Prostate gland (tissue), 2 donors: ENCODE measurements at regions not wholly inside any gene's neighbourhood (a gene's known extent, or its start where the extent isn't known, plus 50 kb on each side); places are given as distances from the start of the nearest gene placed in this dataset.
"Not testable (repeated sequence)": the region's sequence is repeated elsewhere in the genome, so short reads cannot be mapped to it uniquely, and the experiment has no call there.

ENCODE experiments used
- DNase-seq: peaks from one replicate; pipeline ENCODE4 v3.0.0-alpha.2; 2019; ENCODE audit warnings: low spot score
- H3K27ac ChIP-seq, 2 donors: fragments of 200-600 bp; sonication (generic); 2 replicates each; pipeline ENCODE4 v1.5.1; 2017 to 2019
- H3K27me3 ChIP-seq: fragments of 200-600 bp; sonication (generic); replicated peaks from 2 replicates; pipeline ENCODE4 v1.5.1; 2019; ENCODE audit not compliant: insufficient read depth
- H3K36me3 ChIP-seq, 2 donors: fragments of 200-600 bp; sonication (generic); 1 replicate in 1 of 2; 2 replicates in 1 of 2; pipeline versions ENCODE4 v1.5.1 to v1.8.1; 2017 to 2019
- H3K4me1 ChIP-seq: fragments of 200-600 bp; sonication (generic); replicated peaks from 2 replicates; pipeline ENCODE4 v1.5.1; 2019
- H3K4me3 ChIP-seq, 2 donors: fragments of 200-600 bp; sonication (generic); 2 replicates each; pipeline ENCODE4 v1.5.1; 2017 to 2019
- H3K9me3 ChIP-seq: fragments of 200-600 bp; sonication (generic); 2 replicates; pipeline ENCODE4 v1.5.1; 2017
- POLR2A ChIP-seq: fragments of 450-650 bp; IDR thresholded peaks from one replicate; pipeline ENCODE4 v1.6.1; 2016; ENCODE audit warnings: antibody characterized with exemption, mild to moderate bottlenecking
- POLR2AphosphoS5 ChIP-seq: sonication (generic); formaldehyde crosslinking; IDR thresholded peaks from one replicate; pipeline ENCODE4 v1.6.1; 2017; ENCODE audit warnings: antibody characterized with exemption
- WGBS: methylation state at CpG from one replicate; pipeline ENCODE4 v1.1.5; 2018; 5-methylcytosine and 5-hydroxymethylcytosine counted together
- intact Hi-C: fragments of 100-400 bp; cut with DNase I; formaldehyde crosslinking; loops from one replicate; pipeline ENCODE4 v1.14.2; 2022
- TF ChIP-seq, protein P1 (sequence below), 4 experiments: fragments of 200-600 bp in 2 of 4; fragments of 450-650 bp in 2 of 4; sonication (generic) in 2 of 4; IDR thresholded peaks; 1 replicate in 3 of 4; 2 replicates in 1 of 4; pipeline ENCODE4 v1.5.1; 2016 to 2019; ENCODE audit warnings: antibody characterized with exemption in 4 of 4, mild to moderate bottlenecking in 2 of 4, moderate library complexity in 2 of 4

DNA sequence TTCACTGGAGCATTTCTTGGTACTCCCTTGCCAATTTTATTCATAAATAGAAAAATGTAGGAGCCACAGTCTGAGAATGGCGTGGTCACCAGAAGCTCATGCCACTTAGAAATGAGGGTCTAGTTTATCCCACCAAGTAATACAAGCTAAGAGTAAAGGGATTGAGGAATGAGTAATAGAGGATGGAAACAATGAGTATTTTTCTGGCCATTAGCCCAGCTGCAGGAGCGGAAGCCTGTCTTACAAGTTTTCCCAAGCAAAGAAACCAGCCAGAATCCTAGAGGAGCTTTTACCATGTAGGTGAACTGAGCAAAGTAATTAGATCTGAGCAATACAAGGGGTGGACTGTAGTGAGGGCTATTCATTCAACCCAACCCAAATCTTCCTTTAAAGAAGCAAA lies 160.7 kb upstream of the NPY2R start:
- intact Hi-C loops: no loop called here
- 63% methylated on average over 2 of the region's 2 CpGs for WGBS

DNA sequence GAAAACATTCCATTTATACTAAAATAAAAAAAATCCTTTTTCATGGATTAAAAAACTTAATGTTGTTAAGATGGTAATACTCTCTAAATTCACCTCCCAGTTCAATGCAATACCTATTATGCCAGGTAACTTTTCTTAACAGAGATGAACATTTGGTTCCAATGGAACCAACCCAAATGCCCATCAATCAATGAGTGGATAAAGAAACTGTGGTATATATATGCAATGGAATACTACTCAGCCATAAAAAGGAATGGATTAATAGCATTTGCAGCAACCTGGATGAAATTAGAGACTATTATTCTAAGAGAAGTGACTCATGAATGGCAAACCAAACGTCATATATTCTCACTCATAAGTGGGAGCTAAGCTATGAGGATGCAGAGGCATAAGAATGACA lies 154.4 kb upstream of the NPY2R start:
- intact Hi-C loops, H3K36me3 ChIP-seq, H3K9me3 ChIP-seq, DNase-seq, H3K27ac ChIP-seq, H3K4me1 ChIP-seq, H3K27me3 ChIP-seq, H3K4me3 ChIP-seq: not testable (repeated sequence)
- WGBS: 82% methylated on average over 1 of the region's 1 CpG

More for the DNA sequence above, 160.7 kb upstream of the NPY2R start:
- DNase-seq: no peak
- TF ChIP-seq, protein P1, sequence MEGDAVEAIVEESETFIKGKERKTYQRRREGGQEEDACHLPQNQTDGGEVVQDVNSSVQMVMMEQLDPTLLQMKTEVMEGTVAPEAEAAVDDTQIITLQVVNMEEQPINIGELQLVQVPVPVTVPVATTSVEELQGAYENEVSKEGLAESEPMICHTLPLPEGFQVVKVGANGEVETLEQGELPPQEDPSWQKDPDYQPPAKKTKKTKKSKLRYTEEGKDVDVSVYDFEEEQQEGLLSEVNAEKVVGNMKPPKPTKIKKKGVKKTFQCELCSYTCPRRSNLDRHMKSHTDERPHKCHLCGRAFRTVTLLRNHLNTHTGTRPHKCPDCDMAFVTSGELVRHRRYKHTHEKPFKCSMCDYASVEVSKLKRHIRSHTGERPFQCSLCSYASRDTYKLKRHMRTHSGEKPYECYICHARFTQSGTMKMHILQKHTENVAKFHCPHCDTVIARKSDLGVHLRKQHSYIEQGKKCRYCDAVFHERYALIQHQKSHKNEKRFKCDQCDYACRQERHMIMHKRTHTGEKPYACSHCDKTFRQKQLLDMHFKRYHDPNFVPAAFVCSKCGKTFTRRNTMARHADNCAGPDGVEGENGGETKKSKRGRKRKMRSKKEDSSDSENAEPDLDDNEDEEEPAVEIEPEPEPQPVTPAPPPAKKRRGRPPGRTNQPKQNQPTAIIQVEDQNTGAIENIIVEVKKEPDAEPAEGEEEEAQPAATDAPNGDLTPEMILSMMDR (IDR thresholded peaks at IDR 0.05): no peak
- TF ChIP-seq POLR2A: no peak
- no peak for TF ChIP-seq POLR2AphosphoS5
- no peaks in the 10 kb centered on the region for H3K36me3 ChIP-seq
- no peak overlapping the region for H3K4me3 ChIP-seq
- H3K27ac ChIP-seq: no peak overlapping the region
- H3K4me1 ChIP-seq: no peaks in the 10 kb centered on the region
- no peaks in the 10 kb centered on the region for H3K9me3 ChIP-seq
- no peaks in the 10 kb centered on the region for H3K27me3 ChIP-seq

DNA sequence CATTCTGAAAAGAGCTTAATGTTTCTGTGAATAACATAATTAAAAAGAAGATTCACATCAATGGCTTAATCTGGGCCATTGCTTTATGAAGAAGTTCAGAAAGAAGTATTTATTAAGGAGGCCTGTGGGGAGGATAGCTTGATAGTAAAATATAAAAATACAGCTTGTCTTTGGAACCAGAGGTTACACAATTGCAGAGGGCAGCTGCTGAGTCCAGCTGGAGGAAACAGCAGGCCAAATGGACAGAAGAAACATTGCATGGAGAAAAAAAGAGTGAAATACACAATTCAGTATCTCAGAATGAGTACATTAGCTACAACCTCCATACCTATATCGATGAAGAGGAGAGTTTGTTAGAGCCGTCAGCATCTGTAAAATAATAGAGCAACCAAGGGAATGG lies 148.0 kb upstream of the NPY2R start:
- no peaks in the 10 kb centered on the region for H3K9me3 ChIP-seq
- no peaks in the 10 kb centered on the region for H3K4me1 ChIP-seq
- intact Hi-C loops: no loop called here
- H3K4me3 ChIP-seq: no peak overlapping the region
- 91% methylated on average over 2 of the region's 2 CpGs for WGBS
- no peaks in the 10 kb centered on the region for H3K27me3 ChIP-seq
- TF ChIP-seq, protein P1 (IDR thresholded peaks at IDR 0.05): no peak
- TF ChIP-seq POLR2A (no peak), POLR2AphosphoS5 (no peak)
- no peak overlapping the region for H3K27ac ChIP-seq
- DNase-seq: no peak
- H3K36me3 ChIP-seq: no peaks in the 10 kb centered on the region

DNA sequence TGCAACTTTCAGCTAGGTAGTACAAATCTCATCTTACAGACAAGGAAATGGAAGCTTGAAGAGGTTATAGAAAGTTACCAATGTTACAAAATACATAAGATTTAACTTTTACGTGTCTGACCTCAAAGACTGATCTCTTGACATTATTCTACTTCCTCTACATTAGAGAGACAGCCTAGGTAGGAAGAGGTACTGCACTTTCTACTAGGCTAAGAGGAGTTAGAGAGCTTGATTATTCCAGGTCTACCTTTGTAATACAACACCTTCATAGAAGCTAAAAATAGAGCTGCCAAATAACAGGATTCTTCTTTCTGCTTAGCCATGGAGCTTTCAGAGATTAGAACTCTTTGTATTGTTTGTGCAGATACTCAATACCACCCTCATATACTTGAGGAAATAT lies 147.6 kb upstream of the NPY2R start:
- TF ChIP-seq POLR2AphosphoS5: no peak
- TF ChIP-seq, protein P1 (IDR thresholded peaks at IDR 0.05): no peak
- TF ChIP-seq POLR2A: no peak
- Histone ChIP-seq H3K36me3 (no peaks in the 10 kb centered on the region), H3K27me3 (no peaks in the 10 kb centered on the region), H3K9me3 (no peaks in the 10 kb centered on the region), H3K4me3 (no peak overlapping the region), H3K4me1 (no peaks in the 10 kb centered on the region), H3K27ac (no peak overlapping the region)
- 76% methylated on average over 1 of the region's 1 CpG for WGBS
- intact Hi-C loops: no loop called here
- no peak for DNase-seq

- no peak for DNase-seq
- no peak overlapping the region for H3K4me3 ChIP-seq
- no peaks in the 10 kb centered on the region for H3K36me3 ChIP-seq
- no peaks in the 10 kb centered on the region for H3K27me3 ChIP-seq
- no peaks in the 10 kb centered on the region for H3K4me1 ChIP-seq
- no peak overlapping the region for H3K27ac ChIP-seq
- no peaks in the 10 kb centered on the region for H3K9me3 ChIP-seq
- intact Hi-C loops: no loop called here
- no peak for TF ChIP-seq POLR2AphosphoS5
- no peak for TF ChIP-seq POLR2A
Measured at GRCh38 chr4:155062948-155063347, 145.5 kb upstream of the NPY2R start.

DNA sequence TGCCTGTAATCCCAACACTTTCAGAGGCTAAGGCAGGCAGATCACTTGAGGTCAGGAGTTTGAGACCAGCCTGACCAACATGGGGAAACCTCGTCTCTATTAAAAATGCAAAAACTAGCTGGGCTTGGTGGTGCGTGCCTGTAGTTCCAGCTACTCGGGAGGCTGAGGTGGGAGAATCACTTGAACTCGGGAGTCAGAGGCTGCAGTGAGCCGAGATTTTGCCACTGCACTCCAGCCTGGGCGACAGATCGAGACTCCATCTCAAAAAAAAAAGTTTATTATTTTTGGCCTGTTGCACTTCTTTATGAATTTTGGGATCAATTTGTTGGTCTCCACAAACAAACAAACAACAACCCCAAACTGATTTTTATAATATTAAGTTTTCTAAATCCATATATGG lies 143.5 kb upstream of the NPY2R start:
- intact Hi-C loops, H3K27ac ChIP-seq: not testable (repeated sequence)
- 94% methylated on average over 7 of the region's 7 CpGs for WGBS

DNA sequence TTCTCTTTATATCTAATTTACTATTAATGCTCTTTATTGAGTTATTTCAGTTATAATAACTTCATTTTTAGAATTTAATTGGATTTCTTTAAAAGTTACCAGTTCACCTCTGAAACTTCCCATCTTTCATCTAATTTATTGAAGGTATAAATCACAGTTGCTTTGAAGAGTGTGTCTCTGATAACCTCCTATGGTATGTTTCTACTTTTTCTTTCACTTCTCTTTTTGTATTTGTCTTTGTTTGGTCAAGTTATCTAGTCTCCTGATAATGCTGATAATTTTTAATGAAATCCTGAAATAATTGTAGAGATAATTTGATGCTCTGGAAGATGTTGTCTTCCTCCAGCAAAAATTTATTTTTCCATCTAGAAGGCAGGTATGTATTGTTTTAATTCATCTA lies 141.6 kb upstream of the NPY2R start:
- no peak for TF ChIP-seq POLR2AphosphoS5
- TF ChIP-seq POLR2A: no peak
- TF ChIP-seq, protein P1 (IDR thresholded peaks at IDR 0.05): no peak
- intact Hi-C loops: no loop called here
- Histone ChIP-seq H3K27ac (no peak overlapping the region), H3K4me1 (no peaks in the 10 kb centered on the region), H3K4me3 (no peak overlapping the region), H3K9me3 (no peaks in the 10 kb centered on the region), H3K27me3 (no peaks in the 10 kb centered on the region), H3K36me3 (no peaks in the 10 kb centered on the region)
- DNase-seq: no peak

More for the DNA sequence above, 143.5 kb upstream of the NPY2R start:
- H3K9me3 ChIP-seq, H3K4me1 ChIP-seq, DNase-seq, H3K27me3 ChIP-seq, H3K36me3 ChIP-seq, H3K4me3 ChIP-seq: not testable (repeated sequence)
